ENCODE measurements at regions not wholly inside any gene's neighbourhood (a gene's known extent, or its start where the extent isn't known, plus 50 kb on each side); places are given as distances from the start of the nearest gene placed in this dataset.

- DNase-seq (ENCODE audit: low read depth in 3 of 3) = no peak
Measured at GRCh38 chr2:38203446-38203810, 127.5 kb upstream of the CYP1B1 start.

- no peak for DNase-seq (ENCODE audit: low read depth in 3 of 3)
Measured at GRCh38 chr2:38202713-38203445, 126.9 kb upstream of the CYP1B1 start.

- no peak for DNase-seq (ENCODE audit: low read depth in 3 of 3)
Measured at GRCh38 chr2:38201784-38202183, 125.8 kb upstream of the CYP1B1 start.

GRCh38 chr2:38200598-38200997 is 124.6 kb upstream of the CYP1B1 start:
- no peak for DNase-seq (ENCODE audit: low read depth in 3 of 3)

GRCh38 chr2:38199127-38199526 is 123.2 kb upstream of the CYP1B1 start:
- no peak for DNase-seq (ENCODE audit: low read depth in 3 of 3)

- DNase-seq (ENCODE audit: low read depth in 3 of 3) = no peak
Measured at GRCh38 chr2:38194751-38195150, 118.8 kb upstream of the CYP1B1 start.

- no peak for DNase-seq (ENCODE audit: low read depth in 3 of 3)
Measured at GRCh38 chr2:38192976-38193375, 117.0 kb upstream of the CYP1B1 start.

- DNase-seq (ENCODE audit: low read depth in 3 of 3) = no peak
Measured at GRCh38 chr2:38192046-38192445, 116.1 kb upstream of the CYP1B1 start.

- DNase-seq (ENCODE audit: low read depth in 3 of 3) = no peak
Measured at GRCh38 chr2:38191516-38191915, 115.6 kb upstream of the CYP1B1 start.

- DNase-seq (ENCODE audit: low read depth in 3 of 3) = no peak
Measured at GRCh38 chr2:38190542-38191218, 114.7 kb upstream of the CYP1B1 start.

- no peak for DNase-seq (ENCODE audit: low read depth in 3 of 3)
Measured at GRCh38 chr2:38187541-38188011, 111.6 kb upstream of the CYP1B1 start.

- no peak for DNase-seq (ENCODE audit: low read depth in 3 of 3)
Measured at GRCh38 chr2:38185012-38185491, 109.1 kb upstream of the CYP1B1 start.

- DNase-seq (ENCODE audit: low read depth in 3 of 3) = no peak
Measured at GRCh38 chr2:38182492-38183003, 106.6 kb upstream of the CYP1B1 start.

- no peak for DNase-seq (ENCODE audit: low read depth in 3 of 3)
Measured at GRCh38 chr2:38181806-38182491, 106.0 kb upstream of the CYP1B1 start.

- no peak for DNase-seq (ENCODE audit: low read depth in 3 of 3)
Measured at GRCh38 chr2:38180754-38181153, 104.8 kb upstream of the CYP1B1 start.

- no peak for DNase-seq (ENCODE audit: low read depth in 3 of 3)
Measured at GRCh38 chr2:38178556-38179419, 102.8 kb upstream of the CYP1B1 start.

- no peak for DNase-seq (ENCODE audit: low read depth in 3 of 3)
Measured at GRCh38 chr2:38178119-38178518, 102.2 kb upstream of the CYP1B1 start.

GRCh38 chr2:38176619-38177021 is 100.7 kb upstream of the CYP1B1 start:
- no peak for DNase-seq (ENCODE audit: low read depth in 3 of 3)

- DNase-seq (ENCODE audit: low read depth in 3 of 3) = no peak
Measured at GRCh38 chr2:38174646-38175423, 98.9 kb upstream of the CYP1B1 start.

GRCh38 chr2:38174131-38174530 is 98.2 kb upstream of the CYP1B1 start:
- no peak for DNase-seq (ENCODE audit: low read depth in 3 of 3)

- DNase-seq (ENCODE audit: low read depth in 3 of 3) = no peak
Measured at GRCh38 chr2:38173683-38174082, 97.7 kb upstream of the CYP1B1 start.
